Spleen (tissue), 11 donors: ENCODE measurements at regions not wholly inside any gene's neighbourhood (a gene's known extent, or its start where the extent isn't known, plus 50 kb on each side); places are given as distances from the start of the nearest gene placed in this dataset.

ENCODE experiments used
- DNase-seq: peaks from one replicate; pipeline ENCODE4 v3.0.0-alpha.2; 2020
- H3K27ac ChIP-seq, 8 donors: fragments of 200-600 bp; sonication (generic) in 7 of 8; 1 replicate in 4 of 8; 2 replicates in 4 of 8; pipeline versions ENCODE4 v1.5.0 to v1.8.0; 2016 to 2021; ENCODE audit warnings: inconsistent platforms in 4 of 8, mild to moderate bottlenecking in 4 of 8, moderate library complexity in 1 of 8
- H3K27me3 ChIP-seq, 7 donors: fragments of 200-600 bp; sonication (generic) in 6 of 7; replicated peaks in 1 of 7; 1 replicate in 4 of 7; 2 replicates in 3 of 7; pipeline versions ENCODE4 v1.5.0 to v1.8.0; 2016 to 2021; ENCODE audit warnings: inconsistent platforms in 3 of 7, mild to moderate bottlenecking in 1 of 7
- H3K36me3 ChIP-seq, 6 donors: fragments of 200-600 bp; sonication (generic) in 5 of 6; 1 replicate in 4 of 6; 2 replicates in 2 of 6; pipeline versions ENCODE4 v1.5.0 to v1.8.0; 2016 to 2021; ENCODE audit warnings: inconsistent platforms in 2 of 6
- H3K4me1 ChIP-seq, 6 donors: fragments of 200-600 bp; sonication (generic) in 5 of 6; 1 replicate in 3 of 6; 2 replicates in 3 of 6; pipeline versions ENCODE4 v1.5.0 to v1.8.0; 2016 to 2021; ENCODE audit warnings: inconsistent platforms in 3 of 6
- H3K4me3 ChIP-seq, 8 donors: fragments of 200-600 bp; sonication (generic) in 7 of 8; 1 replicate in 4 of 8; 2 replicates in 4 of 8; pipeline versions ENCODE4 v1.5.0 to v1.8.0; 2016 to 2021; ENCODE audit warnings: inconsistent platforms in 4 of 8, mild to moderate bottlenecking in 4 of 8, moderate library complexity in 2 of 8
- H3K9me3 ChIP-seq, 8 donors: fragments of 200-600 bp; sonication (generic) in 7 of 8; 1 replicate in 4 of 8; 2 replicates in 4 of 8; pipeline versions ENCODE4 v1.5.0 to v1.8.0; 2016 to 2021; ENCODE audit warnings: inconsistent platforms in 4 of 8
- CTCF ChIP-seq, 11 experiments: fragments of 200-600 bp in 7 of 11; fragments of 450-650 bp in 4 of 11; sonication (generic) in 4 of 11; IDR thresholded peaks in 8 of 11; conservative IDR thresholded peaks in 3 of 11; 1 replicate in 7 of 11; 2 replicates in 4 of 11; pipeline versions ENCODE4 v1.4.0 to v1.8.0; 2016 to 2021; ENCODE audit warnings: antibody characterized with exemption in 11 of 11, inconsistent platforms in 4 of 11, mild to moderate bottlenecking in 1 of 11
- POLR2A ChIP-seq, 3 donors: fragments of 450-650 bp; IDR thresholded peaks; one replicate each; pipeline ENCODE4 v1.5.1; 2017; ENCODE audit warnings: antibody characterized with exemption in 3 of 3, mild to moderate bottlenecking in 1 of 3
- POLR2AphosphoS5 ChIP-seq, 3 donors: sonication (generic); formaldehyde crosslinking; IDR thresholded peaks; one replicate each; pipeline ENCODE4 v1.5.1; 2017; ENCODE audit warnings: antibody characterized with exemption in 3 of 3
- WGBS, 5 donors: extraction: QIAGEN DNeasy Blood & Tissue Kit in 3 of 5; methylation state at CpG; one replicate each; pipeline versions ENCODE4 v1.1.5 to v1.1.7; 2013 to 2018; 5-methylcytosine and 5-hydroxymethylcytosine counted together
- intact Hi-C: fragments of 100-400 bp; cut with DNase I; formaldehyde crosslinking; loops from one replicate; pipeline ENCODE4 v1.15.0; 2023; ENCODE audit warnings: low total_unique reads
- donor health status: healthy with polysubstance abuse.
- donor health status: DM: no; HTN: no; CAD: no; lungs with moderate emphysema.
- donor health status: DM: no; HTN: no; CAD: no.
- donor health status: Bipolar disorder and iron deficiency.
- donor health status: healthy.
- donor health status: DM: no; HTN: no; CAD: no.
- donor health status: DM: yes; HTN: yes; CAD: no.

DNA sequence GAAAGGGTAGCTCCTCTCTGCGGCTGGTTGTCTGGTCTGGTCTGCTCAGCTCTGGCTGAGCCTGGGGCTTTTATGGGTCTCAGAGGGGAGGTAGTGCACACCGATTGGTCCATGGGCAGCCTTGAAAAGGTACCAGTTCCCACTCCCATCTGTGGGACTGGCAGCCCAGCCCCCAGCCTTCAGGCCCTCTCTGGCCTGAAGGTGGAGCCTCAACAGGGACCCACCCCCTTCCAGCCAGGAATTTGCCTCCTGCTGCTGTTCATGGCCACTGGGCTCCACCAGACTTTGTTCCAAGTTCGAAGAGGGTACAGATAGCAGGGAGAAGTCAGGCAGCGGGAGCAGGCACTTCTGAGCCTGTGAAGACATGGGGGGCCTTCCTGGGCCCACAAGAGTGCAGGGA is 165.3 kb upstream of the SLC27A6 start:
- WGBS, 5 donors, result 77 to 95% (median 79%) methylated on average over 3 to 4 of the region's 4 CpGs
- no peak overlapping the region for H3K27ac ChIP-seq
- H3K27me3 ChIP-seq, result no peaks in the 10 kb centered on the region
- peaks cover 0 to 7% (median 0%) of the 10 kb centered on the region in 8 donors for H3K9me3 ChIP-seq
- no peak overlapping the region for H3K4me3 ChIP-seq
- no peaks in the 10 kb centered on the region for H3K36me3 ChIP-seq
- no peak for DNase-seq
- no peak for TF ChIP-seq POLR2A (IDR thresholded peaks at IDR 0.05)
- no peak for TF ChIP-seq CTCF (IDR thresholded peaks at IDR 0.05 in 8 of 11, conservative IDR thresholded peaks at IDR 0.05 in 3 of 11)
- TF ChIP-seq POLR2AphosphoS5 (IDR thresholded peaks at IDR 0.05), result no peak
- H3K4me1 ChIP-seq, result no peaks in the 10 kb centered on the region
- intact Hi-C loops, result no loop called here

- H3K9me3 ChIP-seq, result peaks cover 0 to 7% (median 0%) of the 10 kb centered on the region in 8 donors
- TF ChIP-seq POLR2A (IDR thresholded peaks at IDR 0.05) (no peak), POLR2AphosphoS5 (IDR thresholded peaks at IDR 0.05) (no peak), CTCF (IDR thresholded peaks at IDR 0.05 in 8 of 11, conservative IDR thresholded peaks at IDR 0.05 in 3 of 11) (no peak)
- H3K4me1 ChIP-seq, result no peaks in the 10 kb centered on the region
- no peak for DNase-seq
- H3K27me3 ChIP-seq, result no peaks in the 10 kb centered on the region
- H3K36me3 ChIP-seq, result no peaks in the 10 kb centered on the region
- 91 to 100% (median 100%) methylated on average over 1 of the region's 1 CpG for WGBS, 5 donors
- intact Hi-C loops, result no loop called here
- no peak overlapping the region for H3K27ac ChIP-seq
- H3K4me3 ChIP-seq, result no peak overlapping the region
Measured at GRCh38 chr5:128800377-128800776, 164.9 kb upstream of the SLC27A6 start.

DNA sequence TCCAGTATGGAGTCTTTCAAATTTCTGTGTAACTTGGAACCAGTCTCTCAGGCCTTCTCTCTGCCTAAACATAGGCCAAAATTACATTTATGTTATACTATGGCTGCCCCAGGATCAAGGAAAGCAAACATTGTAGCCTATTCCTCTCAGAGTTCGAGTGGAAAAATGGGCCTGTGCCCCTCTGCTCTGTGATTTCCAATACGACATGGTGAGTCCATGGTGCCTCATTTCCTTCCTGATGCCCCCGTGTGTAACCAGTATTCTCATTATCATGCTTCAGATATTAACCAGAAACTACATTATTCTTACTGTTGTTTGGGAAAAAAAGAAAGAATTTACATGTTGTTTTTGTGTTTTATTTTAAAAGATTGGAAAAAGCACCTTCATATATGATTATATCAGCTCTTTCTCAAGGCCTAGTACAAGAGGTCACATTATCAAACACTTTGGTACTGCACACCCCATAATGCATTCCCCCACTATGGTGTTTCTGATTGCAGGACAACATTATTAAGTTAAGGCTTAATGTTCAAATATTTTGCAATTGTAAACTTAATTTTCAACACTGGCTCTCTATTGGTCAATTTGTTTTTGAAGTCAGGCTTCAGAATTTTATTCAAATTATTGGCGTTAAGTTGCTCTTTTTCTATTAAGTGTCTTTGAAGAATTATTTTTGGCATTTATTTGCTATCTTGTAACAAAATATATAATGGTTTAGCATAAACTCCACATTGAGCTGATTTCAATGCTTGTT is 151.8 kb upstream of the SLC27A6 start:
- no peak for TF ChIP-seq CTCF (IDR thresholded peaks at IDR 0.05 in 8 of 11, conservative IDR thresholded peaks at IDR 0.05 in 3 of 11)
- no peak for TF ChIP-seq POLR2AphosphoS5 (IDR thresholded peaks at IDR 0.05)
- TF ChIP-seq POLR2A (IDR thresholded peaks at IDR 0.05), result no peak
- Histone ChIP-seq H3K36me3 (no peaks in the 10 kb centered on the region), H3K9me3 (peaks cover 0 to 16% (median 8%) of the 10 kb centered on the region in 8 donors), H3K27ac (no peak overlapping the region), H3K4me1 (no peaks in the 10 kb centered on the region), H3K27me3 (no peaks in the 10 kb centered on the region), H3K4me3 (no peak overlapping the region)
- intact Hi-C loops, result no loop called here
- no peak for DNase-seq
- WGBS, 5 donors, result 72 to 82% (median 73%) methylated on average over 4 of the region's 4 CpGs

- TF ChIP-seq CTCF (IDR thresholded peaks at IDR 0.05 in 8 of 11, conservative IDR thresholded peaks at IDR 0.05 in 3 of 11) (no peak), POLR2AphosphoS5 (IDR thresholded peaks at IDR 0.05) (no peak), POLR2A (IDR thresholded peaks at IDR 0.05) (no peak)
- Histone ChIP-seq H3K4me1 (no peaks in the 10 kb centered on the region), H3K36me3 (no peaks in the 10 kb centered on the region), H3K9me3 (peaks cover 0 to 13% (median 4%) of the 10 kb centered on the region in 8 donors), H3K27me3 (no peaks in the 10 kb centered on the region), H3K4me3 (no peak overlapping the region), H3K27ac (no peak overlapping the region)
- intact Hi-C loops, result no loop called here
- WGBS, 5 donors, result 63 to 82% (median 77%) methylated on average over 5 of the region's 5 CpGs
- no peak for DNase-seq
Measured at GRCh38 chr5:128815201-128815600, 150.1 kb upstream of the SLC27A6 start.
